Neural crest cell (in vitro differentiated cells): ENCODE measurements at regions not wholly inside any gene's neighbourhood (a gene's known extent, or its start where the extent isn't known, plus 50 kb on each side); places are given as distances from the start of the nearest gene placed in this dataset.
"Not testable (repeated sequence)": the region's sequence is repeated elsewhere in the genome, so short reads cannot be mapped to it uniquely, and the experiment has no call there.

Source experiments
- DNase-seq: peaks from one replicate; pipeline ENCODE4 v3.0.0; 2021; ENCODE audit warnings: low read depth, mixed read lengths, low spot score
- H3K27ac Mint-ChIP-seq: one replicate; pipeline ENCODE4 v1.8.0; 2021; ENCODE audit warnings: mild to moderate bottlenecking, mixed read lengths; ENCODE audit not compliant: unreplicated experiment
- H3K27me3 Mint-ChIP-seq: 2 replicates; pipeline ENCODE4 v1.8.0; 2021; ENCODE audit warnings: low read depth, mild to moderate bottlenecking, mixed read lengths
- H3K36me3 Mint-ChIP-seq: 2 replicates; pipeline ENCODE4 v1.8.0; 2021; ENCODE audit warnings: low read depth, mild to moderate bottlenecking, mixed read lengths
- H3K4me1 Mint-ChIP-seq: 2 replicates; pipeline ENCODE4 v1.8.0; 2021; ENCODE audit warnings: mixed read lengths
- H3K4me3 Mint-ChIP-seq: one replicate; pipeline ENCODE4 v1.8.0; 2021; ENCODE audit warnings: mild to moderate bottlenecking, mixed read lengths
- H3K9me3 Mint-ChIP-seq: 2 replicates; pipeline ENCODE4 v1.8.0; 2021; ENCODE audit warnings: mixed read lengths
- TF ChIP-seq, protein P1 (sequence below): fragments of 200-600 bp; sonication (generic); conservative IDR thresholded peaks from 2 replicates; pipeline ENCODE4 v1.5.0; 2021; ENCODE audit warnings: antibody characterized with exemption, mild to moderate bottlenecking

DNA sequence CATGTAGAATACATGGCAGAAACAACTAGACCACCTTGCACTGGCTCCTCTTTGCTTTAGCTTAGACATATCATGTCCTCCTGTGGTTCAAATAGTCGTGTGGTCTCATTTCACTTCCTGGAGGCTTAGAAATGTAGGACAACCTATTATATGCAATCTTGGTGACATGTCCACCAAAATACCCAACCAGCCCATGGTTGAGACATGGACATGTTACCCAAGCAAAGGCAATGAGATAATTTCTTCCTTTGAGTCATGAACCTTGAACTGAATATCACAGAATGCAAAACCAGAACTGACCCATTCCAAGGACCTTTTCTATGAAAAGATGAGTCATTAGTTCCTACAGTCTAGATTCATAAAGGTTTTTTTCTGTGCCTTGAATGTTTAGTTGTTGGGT lies 309.0 kb upstream of the MDFIC2 start:
- no peaks in the 10 kb centered on the region for H3K36me3 Mint-ChIP-seq
- H3K27ac Mint-ChIP-seq = no peak overlapping the region
- no peaks in the 10 kb centered on the region for H3K9me3 Mint-ChIP-seq
- DNase-seq = no peak
- peaks cover 2% of the 10 kb centered on the region for H3K27me3 Mint-ChIP-seq
- H3K4me1 Mint-ChIP-seq = no peaks in the 10 kb centered on the region
- H3K4me3 Mint-ChIP-seq = no peak overlapping the region
- TF ChIP-seq, protein P1, sequence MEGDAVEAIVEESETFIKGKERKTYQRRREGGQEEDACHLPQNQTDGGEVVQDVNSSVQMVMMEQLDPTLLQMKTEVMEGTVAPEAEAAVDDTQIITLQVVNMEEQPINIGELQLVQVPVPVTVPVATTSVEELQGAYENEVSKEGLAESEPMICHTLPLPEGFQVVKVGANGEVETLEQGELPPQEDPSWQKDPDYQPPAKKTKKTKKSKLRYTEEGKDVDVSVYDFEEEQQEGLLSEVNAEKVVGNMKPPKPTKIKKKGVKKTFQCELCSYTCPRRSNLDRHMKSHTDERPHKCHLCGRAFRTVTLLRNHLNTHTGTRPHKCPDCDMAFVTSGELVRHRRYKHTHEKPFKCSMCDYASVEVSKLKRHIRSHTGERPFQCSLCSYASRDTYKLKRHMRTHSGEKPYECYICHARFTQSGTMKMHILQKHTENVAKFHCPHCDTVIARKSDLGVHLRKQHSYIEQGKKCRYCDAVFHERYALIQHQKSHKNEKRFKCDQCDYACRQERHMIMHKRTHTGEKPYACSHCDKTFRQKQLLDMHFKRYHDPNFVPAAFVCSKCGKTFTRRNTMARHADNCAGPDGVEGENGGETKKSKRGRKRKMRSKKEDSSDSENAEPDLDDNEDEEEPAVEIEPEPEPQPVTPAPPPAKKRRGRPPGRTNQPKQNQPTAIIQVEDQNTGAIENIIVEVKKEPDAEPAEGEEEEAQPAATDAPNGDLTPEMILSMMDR = no peak

GRCh38 chr3:70620956-70621355 lies 308.5 kb upstream of the MDFIC2 start:
- no peaks in the 10 kb centered on the region for H3K36me3 Mint-ChIP-seq
- DNase-seq = no peak

GRCh38 chr3:70620367-70620766 lies 307.9 kb upstream of the MDFIC2 start:
- no peak for DNase-seq
- Mint-ChIP-seq H3K36me3 (no peaks in the 10 kb centered on the region), H3K4me3 (no peak overlapping the region), H3K4me1 (no peaks in the 10 kb centered on the region), H3K9me3 (no peaks in the 10 kb centered on the region), H3K27ac (no peak overlapping the region), H3K27me3 (peaks cover 2% of the 10 kb centered on the region)
- TF ChIP-seq, protein P1 = no peak

More at GRCh38 chr3:70620956-70621355, 308.5 kb upstream of the MDFIC2 start:
- Mint-ChIP-seq H3K9me3 (no peaks in the 10 kb centered on the region), H3K4me3 (no peak overlapping the region), H3K27me3 (peaks cover 2% of the 10 kb centered on the region), H3K27ac (no peak overlapping the region), H3K4me1 (no peaks in the 10 kb centered on the region)
- TF ChIP-seq, protein P1 = no peak

DNA sequence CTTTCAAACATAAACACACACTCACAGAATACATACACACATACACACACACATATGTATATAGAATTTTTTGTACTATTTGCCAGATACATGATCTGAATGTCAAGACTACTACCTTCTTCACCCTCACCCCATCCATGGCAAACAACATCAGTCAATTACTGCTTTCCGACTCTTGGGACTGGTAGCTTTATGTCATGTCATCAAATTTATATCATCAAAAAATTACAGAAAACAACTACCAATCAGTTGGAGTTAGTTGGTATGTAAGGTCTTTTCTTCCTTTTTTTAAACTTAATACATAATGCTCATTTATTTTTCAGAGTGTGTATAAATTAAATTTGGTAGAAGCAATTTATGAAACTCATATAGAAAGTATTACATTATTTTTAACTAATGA lies 305.7 kb upstream of the MDFIC2 start:
- peaks cover under 1% of the 10 kb centered on the region for H3K9me3 Mint-ChIP-seq
- no peak overlapping the region for H3K4me3 Mint-ChIP-seq
- H3K27me3 Mint-ChIP-seq = peaks cover 2% of the 10 kb centered on the region
- no peaks in the 10 kb centered on the region for H3K4me1 Mint-ChIP-seq
- no peak overlapping the region for H3K27ac Mint-ChIP-seq
- TF ChIP-seq, protein P1 = no peak
- DNase-seq = no peak
- H3K36me3 Mint-ChIP-seq = no peaks in the 10 kb centered on the region

- H3K27me3 Mint-ChIP-seq, DNase-seq, H3K27ac Mint-ChIP-seq, H3K4me1 Mint-ChIP-seq, H3K36me3 Mint-ChIP-seq, H3K9me3 Mint-ChIP-seq, H3K4me3 Mint-ChIP-seq: not testable (repeated sequence)
These were observed 304.9 kb upstream of the MDFIC2 start for GRCh38 chr3:70617349-70617748.

DNA sequence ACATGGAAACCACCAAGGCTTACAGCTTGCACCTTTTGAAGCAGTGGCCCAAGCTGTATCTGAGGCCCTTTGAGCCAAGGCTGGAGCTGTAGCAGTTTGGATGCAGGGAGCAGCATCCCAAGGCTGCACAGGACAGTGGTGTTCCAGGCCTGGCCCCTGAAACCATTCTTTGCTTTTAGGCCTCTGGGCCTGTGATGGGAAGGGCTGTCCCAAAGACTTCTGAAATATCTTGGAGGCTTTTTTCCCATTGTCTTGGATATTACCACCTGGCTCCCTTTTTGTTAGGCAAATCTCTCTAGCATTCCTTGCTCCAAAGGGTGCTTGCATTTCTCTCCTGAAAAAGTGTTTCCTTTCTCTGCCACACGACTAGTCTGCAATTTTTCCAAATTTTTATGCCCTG lies 302.8 kb upstream of the MDFIC2 start:
- Mint-ChIP-seq H3K9me3 (peaks cover 5% of the 10 kb centered on the region), H3K4me1 (no peaks in the 10 kb centered on the region), H3K36me3 (no peaks in the 10 kb centered on the region), H3K4me3 (no peak overlapping the region), H3K27me3 (peaks cover 2% of the 10 kb centered on the region), H3K27ac (no peak overlapping the region)
- TF ChIP-seq, protein P1 = no peak
- no peak for DNase-seq
